H9 (cell line): ENCODE measurements at regions not wholly inside any gene's neighbourhood (a gene's known extent, or its start where the extent isn't known, plus 50 kb on each side); places are given as distances from the start of the nearest gene placed in this dataset.

Experiments
- DNase-seq: peaks from one replicate; pipeline ENCODE4 v3.0.0-alpha.2; 2017
- H2AFZ ChIP-seq: one replicate; pipeline ENCODE4 v1.6.1; 2013; ENCODE audit warnings: mild to moderate bottlenecking, low read length, control low read depth, moderate library complexity
- H2AK5ac ChIP-seq: 2 replicates; pipeline ENCODE4 v1.6.1; 2013; ENCODE audit warnings: low read length, control low read depth, mixed read lengths; ENCODE audit not compliant: insufficient read length
- H2BK120ac ChIP-seq: one replicate; pipeline ENCODE4 v1.6.1; 2013; ENCODE audit warnings: low read depth, mild to moderate bottlenecking, low read length, control low read depth, inconsistent platforms; ENCODE audit not compliant: poor library complexity, severe bottlenecking
- H2BK12ac ChIP-seq: 2 replicates; pipeline ENCODE4 v1.6.1; 2013; ENCODE audit warnings: low read length, control low read depth, mixed read lengths, low read depth; ENCODE audit not compliant: insufficient read length
- H2BK15ac ChIP-seq: 2 replicates; pipeline ENCODE4 v1.6.1; 2013; ENCODE audit warnings: low read depth, low read length, control low read depth
- H2BK20ac ChIP-seq: one replicate; pipeline ENCODE4 v1.6.1; 2013; ENCODE audit warnings: low read depth, mild to moderate bottlenecking, low read length, control low read depth, inconsistent platforms; ENCODE audit not compliant: poor library complexity, severe bottlenecking
- H2BK5ac ChIP-seq: 2 replicates; pipeline ENCODE4 v1.6.1; 2013; ENCODE audit warnings: low read length, control low read depth, mixed read lengths; ENCODE audit not compliant: insufficient read length
- H3K14ac ChIP-seq: 2 replicates; pipeline ENCODE4 v1.6.1; 2013; ENCODE audit warnings: low read length, control low read depth; ENCODE audit not compliant: insufficient read depth
- H3K18ac ChIP-seq: 2 replicates; pipeline ENCODE4 v1.6.1; 2013; ENCODE audit warnings: low read depth, mild to moderate bottlenecking, mixed read lengths, low read length, control low read depth; ENCODE audit not compliant: insufficient read length
- H3K23ac ChIP-seq: 2 replicates; pipeline ENCODE4 v1.6.1; 2013; ENCODE audit warnings: low read length, control low read depth, mixed read lengths, low read depth; ENCODE audit not compliant: insufficient read length
- H3K23me2 ChIP-seq: 2 replicates; pipeline ENCODE4 v1.6.1; 2013; ENCODE audit warnings: low read depth, mild to moderate bottlenecking, mixed read lengths, low read length, control low read depth; ENCODE audit not compliant: insufficient read length, poor library complexity, severe bottlenecking
- H3K27ac ChIP-seq: 2 replicates; pipeline ENCODE4 v1.5.1; 2013; ENCODE audit warnings: low read length, control low read depth, mixed read lengths, low read depth; ENCODE audit not compliant: insufficient read length
- H3K27me3 ChIP-seq: 2 replicates; pipeline ENCODE4 v1.6.1; 2013; ENCODE audit warnings: low read length, control low read depth, inconsistent platforms; ENCODE audit not compliant: insufficient read depth
- H3K4ac ChIP-seq: 2 replicates; pipeline ENCODE4 v1.6.1; 2013; ENCODE audit warnings: low read depth, mild to moderate bottlenecking, control low read depth, inconsistent platforms, low read length, moderate library complexity
- H3K4me1 ChIP-seq: 2 replicates; pipeline ENCODE4 v1.6.1; 2013; ENCODE audit warnings: low read length, control low read depth, inconsistent platforms; ENCODE audit not compliant: insufficient read depth
- H3K4me2 ChIP-seq: 2 replicates; pipeline ENCODE4 v1.6.1; 2013; ENCODE audit warnings: low read length, control low read depth, mixed read lengths; ENCODE audit not compliant: insufficient read length, insufficient read depth
- H3K56ac ChIP-seq: 2 replicates; pipeline ENCODE4 v1.6.1; 2013; ENCODE audit warnings: low read depth, mild to moderate bottlenecking, mixed read lengths, low read length, control low read depth; ENCODE audit not compliant: insufficient read length
- H3K79me1 ChIP-seq: 2 replicates; pipeline ENCODE4 v1.6.1; 2013; ENCODE audit warnings: low read depth, mild to moderate bottlenecking, moderate library complexity, low read length, control low read depth, inconsistent platforms; ENCODE audit not compliant: insufficient read depth, poor library complexity, severe bottlenecking
- H3K79me2 ChIP-seq: 2 replicates; pipeline ENCODE4 v1.6.1; 2013; ENCODE audit warnings: low read length, control low read depth, inconsistent platforms; ENCODE audit not compliant: insufficient read depth
- H3K9ac ChIP-seq: 2 replicates; pipeline ENCODE4 v1.6.1; 2013; ENCODE audit warnings: low read length, control low read depth, mixed read lengths; ENCODE audit not compliant: insufficient read length; ENCODE audit errors: extremely low read depth
- H3K9me3 ChIP-seq: one replicate; pipeline ENCODE4 v1.6.1; 2013; ENCODE audit warnings: low read depth, low read length, inconsistent platforms; ENCODE audit not compliant: control insufficient read depth
- H3T11ph ChIP-seq: one replicate; pipeline ENCODE4 v1.6.1; 2013; ENCODE audit warnings: mild to moderate bottlenecking, low read length, control low read depth, inconsistent platforms
- H4K20me1 ChIP-seq: one replicate; pipeline ENCODE4 v1.6.1; 2013; ENCODE audit not compliant: control insufficient read depth, insufficient read length, insufficient read depth
- H4K5ac ChIP-seq: 2 replicates; pipeline ENCODE4 v1.6.1; 2013; ENCODE audit warnings: low read depth, mild to moderate bottlenecking, mixed read lengths, low read length, control low read depth; ENCODE audit not compliant: insufficient read length
- H4K8ac ChIP-seq: replicated peaks from 2 replicates; pipeline ENCODE4 v1.6.1; 2013; ENCODE audit warnings: low read length, control low read depth, mixed read lengths, low read depth; ENCODE audit not compliant: insufficient read length
- H4K91ac ChIP-seq: 2 replicates; pipeline ENCODE4 v1.6.1; 2013; ENCODE audit warnings: low read depth, mild to moderate bottlenecking, moderate library complexity, mixed read lengths, low read length, control low read depth; ENCODE audit not compliant: insufficient read length
- H3K27ac Mint-ChIP-seq, 3 experiments: 2 replicates in 2 of 3; 3 replicates in 1 of 3; pipeline ENCODE4 v1.8.0; 2020 to 2021; ENCODE audit warnings: mixed read lengths in 3 of 3, mild to moderate bottlenecking in 1 of 3, moderate library complexity in 1 of 3
- H3K27me3 Mint-ChIP-seq: 2 replicates; pipeline ENCODE4 v1.8.0; 2021; ENCODE audit warnings: low read depth, mild to moderate bottlenecking, moderate library complexity, mixed read lengths
- H3K36me3 Mint-ChIP-seq, 3 experiments: 2 replicates in 2 of 3; 3 replicates in 1 of 3; pipeline ENCODE4 v1.8.0; 2020 to 2021; ENCODE audit warnings: low read depth in 3 of 3, mixed read lengths in 3 of 3; ENCODE audit not compliant: insufficient read depth in 1 of 3
- H3K4me1 Mint-ChIP-seq, 2 experiments: 2 replicates each; pipeline ENCODE4 v1.8.0; 2020; ENCODE audit warnings: mixed read lengths in 2 of 2
- H3K4me3 Mint-ChIP-seq, 2 experiments: 2 replicates in 1 of 2; 3 replicates in 1 of 2; pipeline ENCODE4 v1.8.0; 2020 to 2021; ENCODE audit warnings: mild to moderate bottlenecking in 2 of 2, mixed read lengths in 2 of 2, moderate library complexity in 1 of 2
- H3K9me3 Mint-ChIP-seq, 2 experiments: 2 replicates in 1 of 2; 3 replicates in 1 of 2; pipeline ENCODE4 v1.8.0; 2020; ENCODE audit warnings: mild to moderate bottlenecking in 2 of 2, mixed read lengths in 2 of 2, moderate library complexity in 1 of 2
- WGBS: extraction: QIAGEN DNeasy Blood & Tissue Kit; methylation state at CpG from one replicate; pipeline ENCODE4 v1.1.7; 2013; ENCODE audit warnings: missing lambda C conversion rate, low lambda C conversion rate, mixed read lengths; ENCODE audit not compliant: insufficient read length; ENCODE audit errors: extremely low coverage; 5-methylcytosine and 5-hydroxymethylcytosine counted together
- TF ChIP-seq, protein P1 (sequence below): fragments of 200-600 bp; sonication (generic); conservative IDR thresholded peaks from 3 replicates; pipeline ENCODE4 v1.8.0; 2021; ENCODE audit warnings: antibody characterized with exemption, mild to moderate bottlenecking

- Histone ChIP-seq H3T11ph (no peak overlapping the region), H3K4me1 (peaks cover 2% of the 10 kb centered on the region; the same call in 1 of the 2 replicates), H3K23me2 (no peaks in the 10 kb centered on the region), H4K8ac (no peak overlapping the region), H3K79me2 (no peaks in the 10 kb centered on the region), H4K20me1 (no peaks in the 10 kb centered on the region), H3K18ac (no peak overlapping the region), H3K79me1 (no peaks in the 10 kb centered on the region), H2BK20ac (no peak overlapping the region), H3K9ac (no peak overlapping the region), H3K14ac (no peak overlapping the region), H2BK120ac (no peak overlapping the region), H3K4ac (no peak overlapping the region), H2BK5ac (no peak overlapping the region), H4K91ac (no peak overlapping the region), H2AK5ac (no peak overlapping the region), H4K5ac (no peak overlapping the region), H3K4me2 (no peak overlapping the region), H3K27me3 (no peaks in the 10 kb centered on the region), H3K9me3 (no peaks in the 10 kb centered on the region), H3K23ac (no peak overlapping the region), H2BK12ac (no peak overlapping the region), H3K27ac (no peak overlapping the region), H3K56ac (no peak overlapping the region), H2BK15ac (no peak overlapping the region), H2AFZ (no peak overlapping the region)
- Mint-ChIP-seq H3K27ac (no peak overlapping the region; a peak in 1 of 7 replicates), H3K27me3 (no peaks in the 10 kb centered on the region), H3K4me1 (peaks cover 0 to 1% of the 10 kb centered on the region in 2 experiments; a peak in 2 of 4 replicates), H3K4me3 (no peak overlapping the region), H3K9me3 (peaks cover 4% of the 10 kb centered on the region in 2 experiments; a peak in 3 of 5 replicates), H3K36me3 (peaks cover 1 to 9% (median 4%) of the 10 kb centered on the region in 3 experiments; a peak in 6 of 7 replicates)
- DNase-seq, result no peak
- TF ChIP-seq, protein P1, sequence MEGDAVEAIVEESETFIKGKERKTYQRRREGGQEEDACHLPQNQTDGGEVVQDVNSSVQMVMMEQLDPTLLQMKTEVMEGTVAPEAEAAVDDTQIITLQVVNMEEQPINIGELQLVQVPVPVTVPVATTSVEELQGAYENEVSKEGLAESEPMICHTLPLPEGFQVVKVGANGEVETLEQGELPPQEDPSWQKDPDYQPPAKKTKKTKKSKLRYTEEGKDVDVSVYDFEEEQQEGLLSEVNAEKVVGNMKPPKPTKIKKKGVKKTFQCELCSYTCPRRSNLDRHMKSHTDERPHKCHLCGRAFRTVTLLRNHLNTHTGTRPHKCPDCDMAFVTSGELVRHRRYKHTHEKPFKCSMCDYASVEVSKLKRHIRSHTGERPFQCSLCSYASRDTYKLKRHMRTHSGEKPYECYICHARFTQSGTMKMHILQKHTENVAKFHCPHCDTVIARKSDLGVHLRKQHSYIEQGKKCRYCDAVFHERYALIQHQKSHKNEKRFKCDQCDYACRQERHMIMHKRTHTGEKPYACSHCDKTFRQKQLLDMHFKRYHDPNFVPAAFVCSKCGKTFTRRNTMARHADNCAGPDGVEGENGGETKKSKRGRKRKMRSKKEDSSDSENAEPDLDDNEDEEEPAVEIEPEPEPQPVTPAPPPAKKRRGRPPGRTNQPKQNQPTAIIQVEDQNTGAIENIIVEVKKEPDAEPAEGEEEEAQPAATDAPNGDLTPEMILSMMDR, result no peak
- no CpG with 5 or more reads among the region's 4 CpGs for WGBS
These were observed 96.2 kb upstream of the PDE1A start for GRCh38 chr2:182522972-182523473.
